Astrocyte (in vitro differentiated cells and primary cell): ENCODE measurements at regions not wholly inside any gene's neighbourhood (a gene's known extent, or its start where the extent isn't known, plus 50 kb on each side); places are given as distances from the start of the nearest gene placed in this dataset.

ENCODE experiments used
- DNase-seq: peaks from one replicate; pipeline ENCODE4 v3.0.0-alpha.2; 2010; ENCODE audit warnings: low read depth
- FAIRE-seq: peaks from 2 replicates; lab custom pipeline; 2011; peaks lifted over from hg19 to GRCh38; lab: Jason Lieb, UNC
- H2AFZ ChIP-seq: 2 replicates; pipeline ENCODE4 v1.6.0; 2012; ENCODE audit warnings: low read depth, low read length, inconsistent platforms
- H3K27ac ChIP-seq: 2 replicates; pipeline ENCODE4 v1.5.1; 2011; ENCODE audit warnings: low read depth, low read length, inconsistent platforms
- H3K27me3 ChIP-seq: 2 replicates; pipeline ENCODE4 v1.6.0; 2011; ENCODE audit warnings: low read length, inconsistent platforms; ENCODE audit not compliant: insufficient read depth
- H3K36me3 ChIP-seq: 2 replicates; pipeline ENCODE4 v1.5.1; 2011; ENCODE audit warnings: low read length, inconsistent platforms; ENCODE audit not compliant: insufficient read depth
- H3K4me1 ChIP-seq: 2 replicates; pipeline ENCODE4 v1.5.1; 2011; ENCODE audit warnings: low read length, inconsistent platforms; ENCODE audit not compliant: insufficient read depth
- H3K4me2 ChIP-seq: 2 replicates; pipeline ENCODE4 v1.6.0; 2012; ENCODE audit warnings: low read length, inconsistent platforms
- H3K4me3 ChIP-seq: 2 replicates; pipeline ENCODE4 v1.5.1; 2011; ENCODE audit warnings: low read depth, mild to moderate bottlenecking, low read length, inconsistent platforms; ENCODE audit not compliant: insufficient read depth
- H3K79me2 ChIP-seq: 2 replicates; pipeline ENCODE4 v1.6.0; 2012; ENCODE audit warnings: mild to moderate bottlenecking, low read length, inconsistent platforms; ENCODE audit not compliant: insufficient read depth
- H3K9ac ChIP-seq: 2 replicates; pipeline ENCODE4 v1.6.0; 2012; ENCODE audit warnings: mild to moderate bottlenecking, low read length, inconsistent platforms
- H3K9me3 ChIP-seq: 2 replicates; pipeline ENCODE4 v1.5.1; 2012; ENCODE audit warnings: low read depth, mild to moderate bottlenecking, low read length, inconsistent platforms; ENCODE audit not compliant: insufficient read depth
- H4K20me1 ChIP-seq: 2 replicates; pipeline ENCODE4 v1.6.0; 2012; ENCODE audit warnings: low read length, inconsistent platforms; ENCODE audit not compliant: insufficient read depth
- H3K27ac Mint-ChIP-seq: one replicate; pipeline ENCODE4 v1.8.0; 2021; ENCODE audit warnings: mild to moderate bottlenecking, mixed read lengths; ENCODE audit not compliant: unreplicated experiment
- H3K27me3 Mint-ChIP-seq: one replicate; pipeline ENCODE4 v1.8.0; 2021; ENCODE audit warnings: low read depth, mixed read lengths; ENCODE audit not compliant: unreplicated experiment
- H3K36me3 Mint-ChIP-seq: one replicate; pipeline ENCODE4 v1.8.0; 2021; ENCODE audit warnings: low read depth, mixed read lengths; ENCODE audit not compliant: unreplicated experiment
- H3K4me1 Mint-ChIP-seq: one replicate; pipeline ENCODE4 v1.8.0; 2021; ENCODE audit warnings: low read depth, mixed read lengths; ENCODE audit not compliant: unreplicated experiment
- H3K4me3 Mint-ChIP-seq: one replicate; pipeline ENCODE4 v1.8.0; 2021; ENCODE audit warnings: mild to moderate bottlenecking, moderate library complexity, mixed read lengths; ENCODE audit not compliant: unreplicated experiment
- H3K9me3 Mint-ChIP-seq: one replicate; pipeline ENCODE4 v1.8.0; 2021; ENCODE audit warnings: mild to moderate bottlenecking, mixed read lengths; ENCODE audit not compliant: unreplicated experiment
- EZH2 ChIP-seq: IDR thresholded peaks from 2 replicates; pipeline ENCODE4 v1.6.1; 2012; ENCODE audit warnings: mild to moderate bottlenecking, low read length, inconsistent platforms; ENCODE audit not compliant: insufficient read depth
- TF ChIP-seq, protein P1 (sequence below): IDR thresholded peaks from 2 replicates; pipeline ENCODE4 v1.5.1; 2011; ENCODE audit warnings: low read depth, mild to moderate bottlenecking, inconsistent platforms, low read length, moderate library complexity; ENCODE audit not compliant: insufficient read depth

DNA sequence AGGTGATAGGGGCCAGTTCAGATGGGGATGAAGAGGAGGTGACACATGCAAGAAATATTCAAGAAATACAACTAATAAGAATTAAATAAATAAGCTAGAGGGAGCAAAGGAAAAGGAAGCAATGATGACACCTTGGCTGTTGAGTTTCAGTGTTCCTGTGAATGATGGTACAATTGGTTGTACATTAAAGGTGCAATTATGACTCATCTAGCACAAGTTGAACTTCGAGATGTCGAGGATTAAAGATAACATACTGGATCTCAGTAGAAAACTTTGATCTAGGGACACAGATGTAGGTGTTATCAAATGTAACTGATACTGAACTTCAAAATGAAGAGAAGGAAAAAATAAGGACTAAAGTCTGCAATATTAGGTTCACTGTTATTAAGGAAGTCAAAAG is 760.6 kb upstream of the CHAC2 start:
- H3K36me3 ChIP-seq: no peaks in the 10 kb centered on the region
- H3K27me3 ChIP-seq: no peaks in the 10 kb centered on the region
- Mint-ChIP-seq H3K27me3 (peaks cover 2% of the 10 kb centered on the region), H3K27ac (no peak overlapping the region), H3K4me1 (no peaks in the 10 kb centered on the region), H3K9me3 (no peaks in the 10 kb centered on the region), H3K36me3 (no peaks in the 10 kb centered on the region), H3K4me3 (no peak overlapping the region)
- no peaks in the 10 kb centered on the region for H4K20me1 ChIP-seq
- no peak overlapping the region for H3K4me2 ChIP-seq
- H3K9ac ChIP-seq: no peak overlapping the region
- FAIRE-seq: no peak
- no peak for TF ChIP-seq EZH2
- TF ChIP-seq, protein P1, sequence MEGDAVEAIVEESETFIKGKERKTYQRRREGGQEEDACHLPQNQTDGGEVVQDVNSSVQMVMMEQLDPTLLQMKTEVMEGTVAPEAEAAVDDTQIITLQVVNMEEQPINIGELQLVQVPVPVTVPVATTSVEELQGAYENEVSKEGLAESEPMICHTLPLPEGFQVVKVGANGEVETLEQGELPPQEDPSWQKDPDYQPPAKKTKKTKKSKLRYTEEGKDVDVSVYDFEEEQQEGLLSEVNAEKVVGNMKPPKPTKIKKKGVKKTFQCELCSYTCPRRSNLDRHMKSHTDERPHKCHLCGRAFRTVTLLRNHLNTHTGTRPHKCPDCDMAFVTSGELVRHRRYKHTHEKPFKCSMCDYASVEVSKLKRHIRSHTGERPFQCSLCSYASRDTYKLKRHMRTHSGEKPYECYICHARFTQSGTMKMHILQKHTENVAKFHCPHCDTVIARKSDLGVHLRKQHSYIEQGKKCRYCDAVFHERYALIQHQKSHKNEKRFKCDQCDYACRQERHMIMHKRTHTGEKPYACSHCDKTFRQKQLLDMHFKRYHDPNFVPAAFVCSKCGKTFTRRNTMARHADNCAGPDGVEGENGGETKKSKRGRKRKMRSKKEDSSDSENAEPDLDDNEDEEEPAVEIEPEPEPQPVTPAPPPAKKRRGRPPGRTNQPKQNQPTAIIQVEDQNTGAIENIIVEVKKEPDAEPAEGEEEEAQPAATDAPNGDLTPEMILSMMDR: no peak
- DNase-seq: no peak
- no peaks in the 10 kb centered on the region for H3K79me2 ChIP-seq
- no peak overlapping the region for H2AFZ ChIP-seq
- H3K4me1 ChIP-seq: no peaks in the 10 kb centered on the region
- H3K9me3 ChIP-seq: no peaks in the 10 kb centered on the region
- H3K4me3 ChIP-seq: no peak overlapping the region
- no peak overlapping the region for H3K27ac ChIP-seq

DNA sequence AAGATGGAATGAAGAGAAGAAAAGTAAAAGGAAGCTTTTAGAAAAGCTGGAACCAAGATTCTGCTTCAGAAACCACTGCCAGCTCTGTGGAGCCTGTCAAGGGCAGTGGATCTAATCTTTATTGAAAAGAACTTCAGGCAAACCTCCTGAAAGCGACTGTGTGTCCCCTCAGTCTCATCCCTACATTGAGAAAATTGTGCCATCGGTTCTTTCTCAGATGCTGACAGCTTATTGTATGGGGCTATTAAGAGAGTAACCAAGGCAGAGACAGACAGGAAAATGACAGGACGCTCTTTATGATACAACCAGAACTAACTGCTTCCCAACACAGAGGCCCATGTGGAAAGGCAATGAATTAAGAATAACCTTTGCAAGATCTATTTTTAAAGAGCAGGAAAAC is 763.2 kb upstream of the CHAC2 start:
- TF ChIP-seq, protein P1: no peak
- no peak for TF ChIP-seq EZH2
- H3K4me3 ChIP-seq: no peak overlapping the region
- Mint-ChIP-seq H3K36me3 (no peaks in the 10 kb centered on the region), H3K27me3 (peaks cover 2% of the 10 kb centered on the region), H3K9me3 (no peaks in the 10 kb centered on the region), H3K4me1 (peaks cover 2% of the 10 kb centered on the region), H3K4me3 (no peak overlapping the region), H3K27ac (no peak overlapping the region)
- no peaks in the 10 kb centered on the region for H3K79me2 ChIP-seq
- no peak overlapping the region for H3K9ac ChIP-seq
- no peak overlapping the region for H2AFZ ChIP-seq
- FAIRE-seq: no peak
- no peaks in the 10 kb centered on the region for H3K9me3 ChIP-seq
- DNase-seq: no peak
- no peaks in the 10 kb centered on the region for H3K27me3 ChIP-seq
- no peaks in the 10 kb centered on the region for H3K4me1 ChIP-seq
- no peak overlapping the region for H3K4me2 ChIP-seq
- no peak overlapping the region for H3K27ac ChIP-seq
- H4K20me1 ChIP-seq: no peaks in the 10 kb centered on the region
- no peaks in the 10 kb centered on the region for H3K36me3 ChIP-seq

DNA sequence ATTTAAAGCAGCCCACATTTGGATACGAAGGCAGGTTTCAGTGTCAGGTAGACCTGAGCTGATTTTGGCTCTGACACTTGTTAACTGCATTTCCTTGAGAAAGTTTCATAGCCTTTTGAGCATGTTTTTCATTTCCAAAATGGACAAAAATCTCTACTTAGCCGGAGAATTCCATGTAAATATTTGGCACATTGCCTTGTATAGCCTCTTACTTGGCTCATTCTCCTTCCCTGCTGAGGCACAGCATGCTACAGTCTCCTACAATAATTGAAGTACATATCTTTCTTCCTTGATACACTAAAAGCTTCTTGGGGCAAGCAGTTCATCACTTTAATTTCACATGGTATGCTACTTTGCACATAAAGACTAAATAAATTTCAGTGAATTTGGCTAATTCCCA is 772.2 kb upstream of the CHAC2 start:
- Mint-ChIP-seq H3K9me3 (peaks cover 8% of the 10 kb centered on the region), H3K36me3 (no peaks in the 10 kb centered on the region), H3K4me3 (no peak overlapping the region), H3K4me1 (peaks cover 2% of the 10 kb centered on the region), H3K27ac (no peak overlapping the region), H3K27me3 (no peaks in the 10 kb centered on the region)
- FAIRE-seq (no peak), DNase-seq (no peak)
- no peak overlapping the region for H3K4me2 ChIP-seq
- H3K4me1 ChIP-seq: no peaks in the 10 kb centered on the region
- H3K27me3 ChIP-seq: no peaks in the 10 kb centered on the region
- no peak overlapping the region for H3K4me3 ChIP-seq
- no peaks in the 10 kb centered on the region for H3K36me3 ChIP-seq
- TF ChIP-seq, protein P1: no peak
- no peak for TF ChIP-seq EZH2
- no peak overlapping the region for H2AFZ ChIP-seq
- peaks cover 5% of the 10 kb centered on the region for H3K9me3 ChIP-seq
- H3K79me2 ChIP-seq: no peaks in the 10 kb centered on the region
- no peak overlapping the region for H3K9ac ChIP-seq
- H3K27ac ChIP-seq: no peak overlapping the region
- no peaks in the 10 kb centered on the region for H4K20me1 ChIP-seq
